HG03457 (cell line): ENCODE measurements at regions not wholly inside any gene's neighbourhood (a gene's known extent, or its start where the extent isn't known, plus 50 kb on each side); places are given as distances from the start of the nearest gene placed in this dataset.

Experiments
- ATAC-seq: cut with Tn5 transposase; IDR thresholded peaks from one replicate; pipeline ENCODE4 v1.9.1; 2021; ENCODE audit warnings: moderate number of reproducible peaks; ENCODE audit not compliant: unreplicated experiment

- no peak for ATAC-seq
Measured at GRCh38 chr20:12354725-12355124, 437.0 kb downstream of the BTBD3 start.

DNA sequence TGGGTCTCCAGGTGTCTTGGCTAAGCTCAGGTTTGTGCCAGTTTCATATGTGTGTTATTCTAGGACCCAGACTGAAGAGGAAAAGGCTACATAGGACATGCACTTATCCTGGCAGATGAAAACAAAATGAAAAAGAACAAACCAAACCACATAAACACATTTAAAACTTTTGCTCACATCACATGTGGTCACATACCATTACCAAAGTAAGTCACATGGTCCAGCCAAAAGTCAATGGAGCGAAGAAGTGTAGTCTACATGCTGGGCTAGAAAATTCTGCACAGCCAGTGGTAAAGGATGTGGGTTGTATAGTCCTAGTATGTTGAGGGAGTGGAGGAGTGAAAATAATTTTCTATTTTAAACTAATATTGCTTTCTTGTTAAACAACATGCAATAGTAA is 437.5 kb downstream of the BTBD3 start:
- ATAC-seq, result no peak

DNA sequence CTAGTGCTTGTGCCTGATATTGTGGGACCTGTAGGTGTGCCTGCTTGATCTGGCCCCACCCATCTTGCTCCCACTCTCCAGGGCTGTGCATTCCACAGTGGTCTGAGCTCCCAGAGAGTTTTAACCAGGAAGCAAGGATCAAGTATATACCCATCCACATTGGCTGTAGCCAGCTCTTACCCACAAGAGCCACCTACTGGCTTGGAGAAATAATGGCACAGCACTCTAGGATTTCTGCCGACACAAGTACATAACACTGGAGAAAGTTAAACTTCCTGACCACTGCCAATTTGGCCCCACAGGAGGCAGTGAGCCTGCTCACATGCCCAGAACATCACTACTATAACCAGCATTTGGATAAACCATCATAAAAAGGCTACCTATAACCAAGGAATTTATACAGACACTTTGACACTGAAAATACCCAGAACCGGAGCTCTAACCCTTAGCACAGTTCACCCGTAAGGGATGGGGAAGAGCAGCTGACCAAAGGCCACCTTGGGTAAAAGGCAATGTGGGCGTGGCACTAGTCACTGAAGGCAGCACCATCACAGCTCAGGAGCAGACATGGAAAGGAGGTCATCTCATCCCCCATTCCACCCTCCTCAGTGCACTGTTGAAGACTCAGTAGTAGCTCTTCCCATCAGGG is 440.4 kb downstream of the BTBD3 start:
- no peak for ATAC-seq

DNA sequence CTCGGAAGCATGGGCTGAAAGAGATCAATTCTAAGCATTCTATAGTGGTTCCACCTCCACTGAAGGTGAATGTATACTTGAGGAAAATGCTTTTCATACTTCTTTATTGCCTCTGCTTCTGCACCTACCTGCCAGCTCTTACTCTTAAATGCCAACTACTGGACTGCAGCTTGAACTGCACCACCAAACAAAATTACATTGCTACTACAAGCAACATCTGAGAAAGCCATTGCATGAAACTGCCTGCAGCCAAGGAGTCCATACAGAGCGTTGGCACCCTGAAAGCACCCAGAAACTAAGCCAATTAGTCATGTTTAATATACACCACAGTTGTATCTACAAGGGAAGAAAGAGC is 440.9 kb downstream of the BTBD3 start:
- no peak for ATAC-seq

DNA sequence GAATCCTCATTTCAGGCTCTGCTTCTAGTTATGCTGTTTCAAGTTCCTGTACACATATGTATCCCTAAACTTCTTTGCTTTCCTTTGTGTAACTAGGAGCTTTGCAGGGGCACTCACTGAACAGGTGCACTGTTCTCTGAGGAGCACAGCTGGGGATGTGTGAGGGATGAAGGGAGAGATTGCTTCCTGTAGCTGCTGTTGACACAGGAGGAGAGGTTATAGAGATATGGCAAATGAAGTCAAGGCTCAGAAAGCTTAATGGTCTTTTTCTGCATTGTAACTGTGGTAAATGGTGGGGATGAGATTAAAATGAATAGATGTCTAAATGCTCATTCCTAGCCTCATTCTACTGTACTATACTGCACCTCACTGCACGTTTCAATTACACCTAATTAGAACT is 454.3 kb downstream of the BTBD3 start:
- no peak for ATAC-seq

DNA sequence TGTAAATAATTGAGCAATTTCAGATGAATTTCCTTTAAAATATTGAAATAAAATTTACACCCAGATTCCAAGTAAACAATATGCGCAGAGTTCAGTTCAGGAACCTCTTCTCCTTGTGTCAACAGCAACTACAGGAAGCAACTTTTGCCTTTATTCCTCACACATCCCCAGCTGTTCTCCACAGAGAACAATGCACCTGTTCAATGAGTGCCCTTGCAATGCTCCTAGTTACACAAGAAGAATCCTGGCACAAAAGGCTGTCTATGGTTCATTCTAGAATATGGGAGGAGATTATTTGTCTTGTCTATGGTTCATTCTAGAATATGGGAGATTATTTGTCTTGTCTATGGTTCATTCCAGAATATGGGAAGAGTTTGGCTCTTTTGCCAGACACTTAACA is 454.9 kb downstream of the BTBD3 start:
- ATAC-seq, result no peak

DNA sequence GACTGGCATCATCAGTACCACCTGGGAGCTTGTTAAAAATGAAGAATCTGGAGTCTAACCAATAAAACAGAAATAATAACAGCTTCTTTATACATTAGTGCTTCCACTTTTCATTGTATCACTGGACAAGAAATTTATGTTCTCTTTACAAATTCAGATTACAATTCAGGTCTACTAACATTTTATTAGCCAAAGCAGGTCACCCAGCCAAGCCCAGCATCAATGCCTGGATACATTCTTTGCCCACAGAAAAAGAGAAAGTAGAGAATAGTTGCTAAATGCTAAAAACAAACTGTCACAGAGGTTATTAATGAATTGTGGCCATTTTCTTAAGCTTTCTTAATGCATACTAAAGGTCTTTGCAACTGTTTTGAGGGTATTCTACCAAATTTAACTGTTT is 458.3 kb downstream of the BTBD3 start:
- no peak for ATAC-seq

- ATAC-seq, result no peak
Measured at GRCh38 chr20:12383821-12384220, 466.1 kb downstream of the BTBD3 start.

DNA sequence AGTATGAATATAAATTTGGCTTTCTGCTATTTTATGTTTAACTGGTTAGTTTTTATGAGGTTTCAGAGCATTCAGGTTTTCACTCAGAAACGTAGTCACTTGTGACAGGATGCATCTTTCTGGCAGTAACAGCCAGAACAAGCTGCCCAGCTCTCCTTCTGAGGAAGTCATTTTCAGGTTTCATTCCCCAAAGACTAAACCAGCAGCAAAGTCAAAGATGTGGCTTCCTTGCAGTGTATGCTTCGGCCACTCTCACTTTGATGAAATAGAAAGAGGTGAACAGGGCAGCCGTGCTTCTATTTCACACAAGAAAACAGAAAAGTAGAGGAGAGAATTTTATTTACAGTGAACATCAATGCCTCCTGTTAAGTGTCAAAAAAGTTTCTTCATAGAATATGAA is 469.1 kb downstream of the BTBD3 start:
- no peak for ATAC-seq

DNA sequence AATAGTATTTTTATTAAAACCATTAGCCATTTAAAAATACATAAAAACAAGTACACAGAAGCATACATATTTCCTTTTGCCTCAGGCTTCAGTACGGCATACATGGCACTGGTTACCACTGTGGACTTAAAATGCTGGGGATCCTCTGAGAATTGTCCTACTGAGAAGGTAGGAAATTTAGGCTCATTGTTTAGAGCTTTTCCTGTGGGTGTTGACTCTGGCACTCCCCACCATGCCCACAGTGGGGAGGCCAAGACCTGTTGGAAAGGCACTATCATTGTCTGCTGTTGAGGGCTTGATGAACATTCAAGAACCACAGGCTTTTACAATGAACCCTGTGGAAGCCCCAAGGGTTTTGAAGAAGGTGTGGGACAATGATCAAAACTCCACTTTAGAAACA is 473.4 kb downstream of the BTBD3 start:
- no peak for ATAC-seq

- no peak for ATAC-seq
Measured at GRCh38 chr20:12394786-12395185, 477.1 kb downstream of the BTBD3 start.

GRCh38 chr20:12395353-12395752 is 477.7 kb downstream of the BTBD3 start:
- no peak for ATAC-seq

- no peak for ATAC-seq
Measured at GRCh38 chr20:12395760-12396159, 478.1 kb downstream of the BTBD3 start.

DNA sequence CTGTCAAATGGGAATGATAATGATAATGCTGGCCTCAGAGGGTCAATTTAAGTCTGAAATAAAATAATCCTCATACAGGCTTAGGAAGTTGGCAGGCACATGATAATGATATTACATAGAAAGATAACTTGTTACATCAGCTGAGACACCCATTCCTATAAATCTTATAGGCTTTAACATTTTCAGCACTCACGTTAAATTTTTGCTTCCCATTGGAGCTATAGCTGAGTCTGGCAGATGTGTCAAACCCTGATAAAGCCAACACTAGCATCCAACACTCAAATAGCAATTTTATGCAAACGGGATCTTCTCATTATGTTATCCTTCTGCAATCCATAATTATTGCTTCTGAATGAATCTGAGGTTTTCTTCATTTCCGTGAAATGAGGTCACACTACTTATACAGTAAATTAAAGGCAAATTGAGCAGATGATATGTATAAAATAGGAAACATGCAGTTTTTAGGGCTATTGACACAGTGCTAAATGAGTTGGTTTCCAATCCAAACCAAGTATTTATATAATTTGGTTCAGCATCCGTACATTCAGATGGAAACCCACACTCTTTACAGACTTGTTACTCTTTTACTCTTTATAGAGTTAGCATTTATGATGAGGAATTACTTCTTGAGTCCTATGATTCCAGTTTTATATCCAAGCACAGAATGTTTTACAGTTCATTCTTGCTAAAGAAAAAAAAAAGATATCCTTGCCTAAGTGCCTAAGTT is 481.6 kb downstream of the BTBD3 start:
- no peak for ATAC-seq

GRCh38 chr20:12404941-12405340 is 487.2 kb downstream of the BTBD3 start:
- ATAC-seq, result no peak

DNA sequence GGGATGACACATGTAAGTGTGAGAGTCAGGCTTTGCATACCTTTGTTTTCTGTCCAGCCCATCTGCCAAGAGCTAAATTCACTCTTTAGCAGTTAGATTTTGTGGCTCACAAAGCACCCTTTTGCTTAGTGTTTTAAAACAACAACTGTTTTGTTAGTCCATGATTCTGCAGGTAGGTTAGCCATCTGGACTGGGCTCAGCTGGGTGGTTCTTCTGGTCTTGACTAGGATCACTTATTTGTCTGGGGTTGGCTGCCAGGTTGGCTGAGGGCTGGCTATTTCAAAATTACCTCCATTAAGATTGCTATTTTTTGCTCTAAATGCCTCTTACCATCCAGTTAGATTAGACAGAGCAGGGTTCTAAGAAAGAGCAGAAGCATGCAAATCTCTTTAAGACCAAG is 489.3 kb downstream of the BTBD3 start:
- no peak for ATAC-seq

DNA sequence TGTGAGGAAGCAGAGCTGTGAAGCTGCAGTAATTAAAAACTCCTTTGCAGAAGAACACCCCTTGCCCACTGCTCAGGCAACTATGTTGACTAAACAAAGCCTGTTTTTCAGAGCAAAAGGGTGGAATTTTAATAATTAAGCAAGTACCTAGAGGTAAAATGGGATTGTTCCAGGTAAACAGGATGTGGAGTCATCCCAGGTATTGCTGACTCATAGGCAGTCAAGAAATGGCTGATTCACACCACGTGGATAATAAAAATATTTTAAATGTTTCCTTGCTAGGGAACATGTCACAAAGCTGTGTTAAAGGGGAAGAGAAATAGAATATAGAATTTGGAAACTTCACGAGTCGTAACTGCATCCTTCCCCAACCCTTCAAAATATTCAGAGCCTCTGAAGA is 491.8 kb downstream of the BTBD3 start:
- no peak for ATAC-seq

DNA sequence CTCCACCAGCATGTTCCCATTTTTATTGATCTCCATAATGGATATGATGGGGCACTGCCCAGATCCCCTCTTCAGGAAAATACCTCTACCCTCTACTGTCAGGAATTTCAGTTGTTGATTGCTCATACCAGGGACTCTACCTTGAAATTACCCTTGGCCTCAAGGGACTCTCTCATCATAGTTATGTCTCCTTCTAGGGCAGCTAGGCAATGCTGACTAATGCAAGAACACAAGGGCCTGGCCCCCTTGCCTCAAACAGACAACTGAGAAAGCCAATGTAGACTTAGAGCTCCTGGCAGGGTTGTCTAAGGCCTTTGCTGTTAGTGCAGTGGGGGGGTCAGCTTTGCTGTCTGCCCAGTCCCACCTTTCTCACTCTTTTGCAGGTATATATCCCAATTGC is 493.1 kb downstream of the BTBD3 start:
- no peak for ATAC-seq

DNA sequence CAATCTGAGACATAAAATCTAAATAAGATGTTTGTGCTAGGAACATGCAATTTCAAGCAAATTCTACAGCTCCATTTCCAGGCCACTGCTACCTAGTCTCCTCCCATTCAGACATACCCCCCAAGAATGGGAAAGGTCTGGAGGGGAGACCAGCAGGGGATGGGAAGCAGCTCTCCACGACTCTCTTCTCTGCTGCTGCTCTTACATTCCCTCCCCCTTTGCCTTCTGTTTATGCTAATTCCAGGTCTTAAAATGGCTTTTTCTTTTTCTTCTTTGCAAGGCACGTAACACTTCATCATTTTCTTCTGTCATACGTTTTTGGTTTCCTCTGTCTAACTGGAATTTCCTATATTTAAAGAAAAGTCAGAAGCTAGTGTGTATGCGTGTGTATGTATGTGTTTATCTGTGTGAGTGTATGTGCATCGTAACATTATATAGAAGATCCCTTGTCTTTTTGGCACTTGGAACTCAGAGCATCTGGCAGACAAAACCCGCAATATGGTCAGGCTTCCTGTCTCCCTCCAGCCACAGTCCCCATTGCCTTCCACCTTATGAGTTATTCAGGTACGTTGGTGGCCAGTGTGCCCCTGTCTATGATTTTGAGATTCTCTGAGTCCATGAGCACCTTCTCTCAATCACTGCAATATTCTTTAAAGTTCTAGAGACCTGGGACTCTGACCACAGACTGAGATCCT is 493.7 kb downstream of the BTBD3 start:
- no peak for ATAC-seq

DNA sequence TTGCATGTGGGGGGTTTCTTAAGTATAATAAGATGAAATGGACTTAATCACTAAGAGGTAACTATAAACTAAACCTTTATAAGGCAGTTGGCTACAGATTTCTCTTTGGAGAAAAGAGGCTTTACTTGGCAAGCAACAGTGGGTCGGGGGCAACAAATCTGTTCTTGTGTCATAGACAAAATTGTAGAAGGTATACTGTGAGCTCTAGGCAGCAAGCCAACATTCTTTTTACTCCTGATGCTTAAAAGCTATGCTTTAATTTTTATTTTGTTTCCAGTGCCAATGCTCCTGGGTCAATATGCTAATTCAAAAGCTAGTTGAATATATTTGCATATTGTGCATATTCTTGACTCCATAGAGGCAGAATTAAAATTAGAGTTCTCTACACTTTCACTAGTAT is 495.4 kb downstream of the BTBD3 start:
- no peak for ATAC-seq

- ATAC-seq, result no peak
Measured at GRCh38 chr20:12414446-12415274, 497.0 kb downstream of the BTBD3 start.
